ENCODE measurements at regions not wholly inside any gene's neighbourhood (a gene's known extent, or its start where the extent isn't known, plus 50 kb on each side); places are given as distances from the start of the nearest gene placed in this dataset.

DNA sequence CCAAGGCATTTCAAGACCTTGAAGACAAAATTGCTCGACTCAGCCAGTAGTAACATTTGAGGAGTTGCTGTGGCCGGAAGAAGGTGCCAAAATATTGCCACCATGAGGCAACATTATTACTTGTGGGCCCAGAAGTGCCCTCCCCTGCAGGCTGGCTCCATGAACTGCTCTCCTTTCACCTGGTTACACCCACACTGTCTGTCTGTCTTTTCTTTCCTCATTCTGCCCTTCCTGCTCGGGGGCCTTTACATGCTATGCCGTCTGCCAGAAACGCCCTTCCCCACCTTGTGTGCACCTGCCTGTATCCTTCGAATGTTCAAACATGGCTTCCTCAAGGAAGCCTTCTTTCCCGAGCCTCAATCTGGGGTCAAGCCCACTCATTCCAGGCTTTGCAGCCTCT lies 224.2 kb upstream of the DIO3 start:
- DNase-seq, result no peak

DNA sequence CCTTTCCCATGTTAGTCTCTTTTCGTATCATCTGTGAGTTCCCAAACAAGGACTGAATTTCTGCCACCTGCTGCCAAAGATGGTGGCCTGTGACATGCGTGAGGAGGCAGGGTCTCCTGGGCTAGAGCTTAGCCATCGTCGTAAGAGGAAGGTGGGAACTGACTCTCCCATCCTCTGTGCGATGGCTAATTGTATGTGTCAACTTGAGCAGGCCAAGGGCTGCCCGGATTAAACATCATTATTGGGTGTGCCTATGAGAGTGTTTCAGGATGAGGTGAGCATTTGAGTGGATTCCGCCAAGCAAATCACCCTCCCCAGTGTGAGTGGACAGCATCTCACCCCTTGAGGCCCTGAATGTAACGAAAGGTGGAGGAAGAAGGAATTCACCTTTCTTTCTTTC lies 220.7 kb upstream of the DIO3 start:
- no peak for DNase-seq

DNA sequence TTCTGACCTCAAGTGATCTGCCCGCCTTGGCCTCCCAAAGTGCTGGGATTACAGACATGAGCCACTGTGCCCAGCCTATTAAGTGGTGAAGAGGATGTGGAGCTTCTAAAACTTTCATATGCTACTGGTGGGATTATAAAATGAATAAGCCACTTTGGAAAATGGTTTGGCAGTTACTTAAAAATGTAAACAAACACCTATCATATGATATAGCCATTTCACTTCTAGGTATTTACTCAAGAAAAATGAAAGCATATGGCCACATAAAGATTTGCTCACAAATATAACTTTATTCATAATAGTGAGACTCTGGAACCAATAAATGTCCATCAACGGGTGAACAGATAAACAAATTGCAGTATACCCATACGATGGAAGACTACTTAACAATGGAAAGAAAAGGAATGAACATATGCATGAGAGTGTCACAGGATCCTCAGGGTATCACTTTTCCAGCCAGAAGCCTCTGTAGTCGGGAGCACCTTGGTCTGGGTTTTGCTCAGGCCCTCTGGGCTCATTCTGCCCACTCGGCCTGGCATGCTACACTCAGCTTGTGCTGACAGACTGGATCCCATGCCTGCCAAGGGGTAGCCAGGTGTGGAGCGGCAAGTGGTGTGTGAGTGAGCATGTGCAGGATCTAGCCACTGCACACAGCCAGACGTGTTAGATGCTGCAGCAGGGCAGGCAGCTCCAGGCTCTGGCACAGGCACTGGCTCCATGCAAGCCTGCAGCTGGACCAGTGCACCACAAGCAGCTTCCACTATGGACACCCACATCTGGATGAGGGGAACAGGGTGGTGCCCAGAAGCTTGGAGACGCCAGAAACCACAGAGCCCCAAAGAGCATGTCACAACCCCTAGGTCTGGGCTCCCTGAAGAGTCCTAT lies 213.2 kb upstream of the DIO3 start:
- no peak for DNase-seq

DNA sequence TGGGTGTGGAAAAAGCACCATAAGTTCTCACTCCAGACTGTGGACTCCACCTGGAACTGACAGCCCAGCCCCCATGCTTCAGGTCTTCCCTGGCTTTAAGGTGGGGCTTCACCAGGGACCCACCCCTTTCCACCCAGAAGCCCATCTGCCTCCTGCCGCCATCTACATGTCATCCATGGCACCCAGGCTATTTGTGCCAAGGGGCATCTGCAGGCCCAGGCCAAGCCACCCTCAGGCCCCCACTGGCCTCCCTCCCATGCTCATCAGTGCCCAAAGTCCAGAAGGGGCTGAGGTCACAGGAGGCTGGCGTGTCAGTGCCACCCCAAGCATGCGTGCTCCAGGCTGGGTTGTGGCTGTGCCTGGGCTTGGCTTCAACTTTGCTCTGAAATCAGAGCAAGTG lies 212.2 kb upstream of the DIO3 start:
- no peak for DNase-seq

DNA sequence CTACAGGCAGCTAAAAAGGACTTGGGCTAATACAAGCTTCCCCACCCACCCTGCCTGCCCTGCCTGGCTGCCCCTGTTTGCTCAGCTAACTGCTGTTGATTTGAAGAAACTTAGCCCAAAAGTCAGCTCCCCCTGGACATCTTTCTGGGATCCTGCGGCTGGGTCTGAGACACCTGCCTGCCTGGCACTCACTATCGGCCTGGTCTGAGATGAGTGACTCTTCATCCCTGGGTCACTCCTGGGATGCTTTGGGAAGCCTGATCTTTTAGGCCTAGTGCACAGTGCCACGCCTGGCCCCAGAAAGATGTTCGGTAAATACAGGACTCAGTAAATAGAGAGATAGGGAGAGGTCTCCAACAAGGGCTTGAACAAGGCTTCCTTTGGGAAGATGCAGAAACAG lies 211.3 kb upstream of the DIO3 start:
- DNase-seq, result no peak

DNA sequence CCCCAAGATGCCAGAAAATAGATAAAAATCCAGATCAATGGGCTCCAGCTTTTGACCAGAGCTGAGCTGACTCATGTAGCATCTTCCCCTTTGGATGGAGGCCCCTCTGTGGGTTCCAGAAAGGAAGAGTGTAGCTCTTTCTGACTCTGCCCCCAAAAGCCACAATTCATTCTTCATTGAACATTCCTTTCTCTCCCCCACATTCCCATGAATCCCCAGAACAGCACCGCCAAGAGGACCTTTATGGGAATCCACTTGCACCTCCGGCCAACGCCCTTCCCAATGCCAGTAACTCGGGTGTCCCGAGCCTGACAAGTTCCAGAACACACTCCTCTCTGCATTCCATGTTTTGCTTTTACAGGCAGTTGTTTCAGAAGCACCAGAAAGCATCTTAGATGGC lies 210.6 kb upstream of the DIO3 start:
- DNase-seq, result no peak

DNA sequence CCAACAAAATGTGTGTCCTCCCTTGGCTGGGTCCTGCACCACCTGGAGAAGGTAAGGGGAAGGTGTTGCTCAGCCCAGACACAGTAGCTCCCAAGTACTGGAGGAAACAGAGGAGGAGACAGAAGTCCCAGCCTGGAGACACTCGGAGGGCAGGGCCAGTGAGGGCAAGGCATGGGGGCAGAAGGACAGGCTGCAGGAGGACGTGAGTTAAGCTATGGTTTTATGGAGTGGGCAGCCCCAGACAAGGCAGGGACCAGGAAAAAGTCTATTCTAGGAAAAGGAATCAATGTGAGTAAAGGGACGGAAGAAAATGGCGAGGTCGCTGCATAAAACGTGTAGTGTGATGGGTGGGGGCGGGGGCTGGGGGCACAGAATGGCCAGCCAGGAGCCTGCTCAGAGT lies 210.1 kb upstream of the DIO3 start:
- DNase-seq, result no peak

DNA sequence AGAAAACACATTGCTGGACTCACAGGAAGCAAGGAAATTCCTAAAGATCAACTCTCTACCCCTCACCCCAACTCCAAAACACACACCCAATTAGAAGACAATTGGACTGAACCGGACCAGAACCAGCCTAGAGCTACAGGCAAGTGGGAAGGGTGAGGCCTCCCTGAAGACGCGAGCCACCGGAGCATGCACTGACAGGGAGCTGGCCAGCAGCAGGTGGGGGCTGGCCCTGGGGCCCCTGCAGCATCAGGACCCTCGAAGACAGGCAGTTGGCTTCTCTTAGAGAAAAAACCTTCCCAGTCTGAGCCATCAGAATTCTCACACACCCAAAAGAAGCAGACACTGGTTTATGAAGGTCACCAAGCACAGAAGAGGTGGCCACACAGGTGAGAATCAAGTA lies 209.5 kb upstream of the DIO3 start:
- DNase-seq, result no peak

DNA sequence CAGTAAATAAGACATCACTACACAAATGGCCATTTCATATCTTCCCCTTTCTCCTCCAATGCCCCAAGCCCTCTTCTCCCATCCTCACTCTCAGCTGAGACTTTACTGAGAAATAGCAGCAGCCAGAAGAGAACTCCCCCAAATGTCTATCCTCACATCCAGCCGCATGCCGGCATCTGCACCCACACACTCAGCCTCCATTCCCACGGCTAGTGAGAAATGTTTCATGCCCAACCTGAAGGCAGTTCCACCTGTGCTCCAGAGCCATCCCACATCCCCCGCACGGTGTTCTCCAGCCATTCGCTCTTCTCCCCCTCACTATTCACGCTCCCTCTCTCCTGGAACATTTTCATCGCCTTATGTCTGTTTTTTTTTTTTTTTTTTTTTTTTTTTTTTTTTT lies 208.7 kb upstream of the DIO3 start:
- no peak for DNase-seq

DNA sequence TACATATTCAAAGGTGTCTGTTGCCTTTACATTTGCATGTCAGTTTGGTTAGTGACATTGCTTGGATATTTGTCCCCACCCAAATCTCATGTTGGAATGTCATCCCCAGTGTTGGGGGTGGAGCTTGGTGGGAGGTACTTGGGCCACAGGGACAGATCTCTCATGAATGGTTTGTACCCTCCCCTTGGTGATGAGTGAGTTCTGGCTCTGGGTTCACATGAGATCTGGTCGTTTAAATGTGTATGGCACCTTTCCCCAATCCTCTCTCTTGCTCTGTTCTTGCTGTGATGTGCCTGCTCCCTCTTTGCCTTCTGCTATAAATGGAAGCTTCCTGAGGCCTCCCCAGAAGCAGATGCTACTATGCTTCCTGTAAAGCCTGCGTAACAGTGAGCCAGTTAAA lies 207.9 kb upstream of the DIO3 start:
- no peak for DNase-seq

DNA sequence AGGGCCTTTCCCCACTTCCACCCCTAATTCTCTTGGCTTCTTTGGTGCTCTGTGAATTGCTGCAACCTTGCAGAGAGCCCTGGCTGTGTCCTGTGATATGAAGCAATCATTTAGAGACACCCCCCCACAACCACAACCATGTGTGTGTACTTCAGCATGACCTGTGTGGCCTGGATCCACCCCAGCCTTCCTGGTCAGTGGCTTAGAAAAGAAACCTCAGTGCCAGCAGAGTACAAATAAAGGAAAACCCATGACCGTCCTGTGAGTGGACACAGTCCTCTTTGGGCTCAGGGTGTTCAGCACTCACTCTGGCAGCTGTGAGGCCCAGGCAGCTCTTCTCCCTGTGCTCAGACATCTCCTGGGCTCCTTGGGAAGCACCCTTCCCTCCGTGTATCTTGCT lies 206.6 kb upstream of the DIO3 start:
- DNase-seq, result no peak

DNA sequence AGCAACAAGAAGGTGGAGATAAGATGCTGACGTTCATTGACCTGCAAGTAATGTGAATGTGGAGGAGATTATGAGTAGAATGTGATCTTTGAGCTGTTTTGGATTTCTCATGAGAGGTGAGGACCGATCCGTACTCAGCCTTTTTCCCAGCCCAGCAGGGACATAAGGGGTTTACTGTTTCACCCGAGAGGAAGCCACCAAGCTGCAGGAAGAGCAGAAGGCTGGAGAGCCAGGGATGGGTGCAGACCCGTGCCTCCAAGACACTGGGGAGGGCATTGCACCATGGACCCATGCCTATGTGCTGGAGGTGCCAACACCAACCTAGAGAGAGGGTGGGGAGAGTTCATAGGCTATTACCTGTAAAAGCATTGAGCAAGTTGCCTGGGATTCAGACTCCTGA lies 206.0 kb upstream of the DIO3 start:
- no peak for DNase-seq

DNA sequence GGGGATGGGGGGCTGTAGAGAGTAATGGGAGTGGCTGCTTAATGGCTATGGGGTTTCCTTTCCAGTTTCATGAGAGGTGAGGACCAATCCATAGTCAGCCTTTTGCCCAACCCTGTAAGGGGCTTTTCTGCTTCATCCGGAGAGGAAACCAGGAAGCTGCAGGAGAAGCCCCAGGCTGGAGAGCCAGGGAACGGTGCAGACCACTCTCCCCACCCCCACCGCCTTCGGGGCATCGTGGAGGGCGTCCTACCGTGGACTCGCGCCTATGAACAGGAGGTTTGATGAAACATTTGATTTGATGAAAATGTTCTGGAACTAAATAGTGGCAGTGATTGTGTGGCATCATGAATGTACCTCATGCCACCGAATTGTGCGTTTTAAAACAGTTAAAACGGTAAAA lies 204.3 kb upstream of the DIO3 start:
- DNase-seq, result no peak

DNA sequence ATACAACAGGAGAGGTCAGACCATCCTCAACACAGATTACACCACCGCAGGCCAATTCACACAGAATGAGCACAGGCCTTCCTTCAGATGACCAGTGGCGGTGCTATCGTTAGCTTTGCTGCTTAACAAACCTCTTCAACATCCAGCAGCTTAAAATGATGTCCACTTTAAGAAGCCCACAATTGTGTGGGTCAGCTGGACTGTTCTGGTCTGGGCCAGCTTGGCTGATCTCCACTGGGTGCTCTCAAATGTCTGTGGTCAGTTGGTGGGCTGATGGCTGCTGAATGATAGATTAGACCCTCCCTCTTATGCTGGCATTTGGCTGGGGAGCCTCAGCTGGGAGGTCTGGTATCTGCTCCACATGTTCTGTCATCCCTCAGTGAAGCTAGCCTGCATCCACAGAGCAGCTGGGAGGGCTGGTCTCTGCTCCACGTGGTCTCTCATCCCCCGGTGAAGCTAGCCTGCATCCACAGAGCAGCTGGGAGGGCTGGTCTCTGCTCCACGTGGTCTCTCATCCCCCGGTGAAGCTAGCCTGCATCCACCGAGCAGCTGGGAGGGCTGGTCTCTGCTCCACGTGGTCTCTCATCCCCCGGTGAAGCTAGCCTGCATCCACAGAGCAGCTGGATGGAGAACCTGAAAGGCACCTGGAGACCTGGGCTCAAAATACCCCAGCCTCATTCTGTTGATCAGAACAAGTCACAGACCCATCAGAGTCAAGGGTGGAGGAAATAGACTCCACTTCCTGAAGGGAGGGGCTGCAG lies 203.6 kb upstream of the DIO3 start:
- DNase-seq, result no peak

DNA sequence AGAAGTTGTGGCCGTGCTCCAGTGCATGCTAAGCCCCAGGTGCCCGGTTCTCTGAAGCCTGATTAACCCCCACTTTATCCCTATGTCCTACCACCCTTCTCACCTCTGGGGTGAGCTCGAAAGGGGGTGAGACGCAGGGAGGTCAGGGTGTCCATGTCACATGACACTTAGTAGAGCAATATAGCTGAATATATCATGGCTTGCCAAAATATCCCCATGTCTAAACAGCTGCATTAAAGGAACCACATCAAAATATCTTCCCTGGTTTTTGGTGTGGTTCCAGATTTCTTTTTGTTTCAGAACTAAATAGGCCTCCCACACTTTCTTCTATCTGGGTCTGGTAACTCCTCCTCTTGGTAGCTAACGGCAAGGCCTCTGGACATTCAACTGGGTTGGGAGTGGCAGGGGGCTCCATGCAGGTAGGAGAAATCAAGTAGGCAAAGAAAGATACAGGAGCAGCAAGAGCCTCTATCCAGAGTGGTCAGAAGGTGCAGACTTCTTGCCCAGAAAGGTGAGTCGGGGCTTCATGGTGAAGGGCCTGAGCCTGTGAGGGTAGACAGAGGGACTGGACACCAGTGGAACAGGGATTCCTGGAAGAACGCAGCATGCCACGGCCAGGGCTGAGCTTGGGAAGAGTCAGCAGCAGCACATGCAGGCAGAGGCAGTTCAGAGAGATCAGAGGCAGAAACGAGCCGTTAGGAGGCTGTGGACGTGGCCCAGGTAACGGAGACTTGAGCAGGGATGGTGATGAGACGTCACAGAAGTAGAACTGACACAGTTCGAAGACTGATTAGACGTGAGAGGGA lies 202.8 kb upstream of the DIO3 start:
- no peak for DNase-seq

DNA sequence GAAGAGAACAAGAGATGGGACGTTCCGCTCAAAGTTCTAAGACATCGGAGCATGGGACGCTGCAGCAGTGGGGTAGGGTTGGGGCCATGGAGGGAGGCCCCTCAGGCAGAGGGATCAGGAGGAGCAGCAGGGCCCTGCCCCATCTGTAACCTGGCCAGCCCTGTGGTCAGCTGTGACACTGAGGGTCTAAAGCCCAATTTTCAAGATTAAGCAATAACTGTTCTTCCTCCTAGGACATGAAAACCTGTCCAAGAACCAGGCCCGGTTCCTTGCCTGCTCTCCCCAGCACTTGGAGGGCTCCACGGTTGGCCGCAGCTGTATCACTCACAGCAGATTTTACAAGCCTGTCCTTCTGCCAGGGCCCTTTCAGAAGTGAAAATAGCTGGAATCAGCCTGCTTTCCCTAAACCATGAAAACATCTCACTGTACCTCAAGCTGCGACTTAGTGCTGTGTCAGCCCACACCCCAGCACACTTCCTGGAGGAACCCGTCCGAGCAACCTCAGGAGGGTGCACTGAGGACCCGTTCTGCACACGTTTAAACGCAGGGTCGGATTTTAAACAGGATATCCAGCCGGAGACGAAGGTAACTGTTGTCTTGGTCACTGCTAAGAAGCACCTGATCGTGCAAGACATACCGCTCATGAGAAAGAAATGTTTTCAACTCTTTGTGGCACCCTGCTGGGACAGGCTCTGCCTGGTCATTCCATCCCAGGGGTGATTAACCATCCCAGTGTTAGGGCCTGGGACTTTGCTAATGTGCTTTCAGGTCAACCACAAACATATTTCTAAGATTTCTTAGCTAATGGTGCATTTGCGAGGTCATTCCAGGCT lies 201.9 kb upstream of the DIO3 start:
- DNase-seq, result no peak

DNA sequence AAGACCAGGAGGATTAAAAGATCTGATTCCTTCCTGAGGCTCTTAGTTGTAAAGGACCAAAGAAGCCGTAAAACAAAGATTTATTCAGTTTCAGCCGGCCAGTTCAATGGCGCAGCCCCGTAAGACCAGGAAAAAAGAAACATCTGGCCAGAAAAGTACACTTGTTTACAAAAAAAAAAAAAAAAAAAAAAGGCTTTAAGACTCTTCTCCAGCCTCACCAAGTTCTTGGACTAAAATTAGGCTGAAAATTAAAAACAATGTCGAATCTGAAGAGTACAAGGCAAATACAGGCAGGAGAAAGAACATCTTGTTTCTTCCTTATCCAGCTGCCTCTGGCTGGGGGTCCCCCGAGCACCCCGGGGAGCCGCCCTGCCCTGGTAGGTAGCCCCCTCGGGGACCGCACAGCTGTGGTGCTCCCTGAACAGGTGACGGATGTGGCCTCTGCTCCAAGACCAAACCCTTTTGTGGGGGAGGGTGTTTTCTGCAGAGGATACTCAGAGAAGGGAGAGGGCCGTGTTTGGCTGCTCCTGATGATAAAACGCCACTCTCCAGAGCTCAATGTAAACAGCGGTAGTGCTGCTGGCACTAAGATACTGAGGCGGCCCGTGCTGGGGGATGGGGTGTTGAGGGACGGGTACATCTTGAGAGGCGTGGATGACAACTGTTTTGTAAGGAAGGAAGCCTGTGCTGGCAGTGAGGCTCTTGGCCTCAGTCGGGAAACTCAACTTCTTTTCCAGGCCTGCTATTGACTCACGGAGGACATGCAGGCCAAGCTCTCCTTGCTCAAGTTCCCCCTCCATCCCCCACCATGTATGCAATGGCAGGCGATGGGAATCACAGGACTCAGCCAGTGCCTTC lies 201.0 kb upstream of the DIO3 start:
- DNase-seq, result no peak

DNA sequence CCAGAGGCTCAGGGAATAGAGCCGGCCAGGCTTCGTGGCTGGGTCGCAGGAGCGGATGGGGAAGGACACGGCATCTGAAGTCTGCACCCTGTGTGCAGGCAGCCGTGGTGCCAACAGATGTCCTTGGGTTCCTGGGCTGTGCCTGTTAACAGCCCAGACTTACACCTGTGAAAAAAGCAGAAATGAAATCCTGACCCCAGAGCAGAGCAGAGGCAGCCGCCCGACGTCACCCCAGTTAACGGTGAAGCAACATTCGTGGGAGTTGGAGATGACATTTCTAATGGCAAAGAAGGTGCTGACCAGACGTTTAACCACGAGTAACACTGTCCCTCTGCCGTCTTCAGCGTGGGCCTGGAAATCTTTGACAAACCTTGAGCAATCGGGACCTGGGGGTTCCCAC lies 200.3 kb upstream of the DIO3 start:
- no peak for DNase-seq

DNA sequence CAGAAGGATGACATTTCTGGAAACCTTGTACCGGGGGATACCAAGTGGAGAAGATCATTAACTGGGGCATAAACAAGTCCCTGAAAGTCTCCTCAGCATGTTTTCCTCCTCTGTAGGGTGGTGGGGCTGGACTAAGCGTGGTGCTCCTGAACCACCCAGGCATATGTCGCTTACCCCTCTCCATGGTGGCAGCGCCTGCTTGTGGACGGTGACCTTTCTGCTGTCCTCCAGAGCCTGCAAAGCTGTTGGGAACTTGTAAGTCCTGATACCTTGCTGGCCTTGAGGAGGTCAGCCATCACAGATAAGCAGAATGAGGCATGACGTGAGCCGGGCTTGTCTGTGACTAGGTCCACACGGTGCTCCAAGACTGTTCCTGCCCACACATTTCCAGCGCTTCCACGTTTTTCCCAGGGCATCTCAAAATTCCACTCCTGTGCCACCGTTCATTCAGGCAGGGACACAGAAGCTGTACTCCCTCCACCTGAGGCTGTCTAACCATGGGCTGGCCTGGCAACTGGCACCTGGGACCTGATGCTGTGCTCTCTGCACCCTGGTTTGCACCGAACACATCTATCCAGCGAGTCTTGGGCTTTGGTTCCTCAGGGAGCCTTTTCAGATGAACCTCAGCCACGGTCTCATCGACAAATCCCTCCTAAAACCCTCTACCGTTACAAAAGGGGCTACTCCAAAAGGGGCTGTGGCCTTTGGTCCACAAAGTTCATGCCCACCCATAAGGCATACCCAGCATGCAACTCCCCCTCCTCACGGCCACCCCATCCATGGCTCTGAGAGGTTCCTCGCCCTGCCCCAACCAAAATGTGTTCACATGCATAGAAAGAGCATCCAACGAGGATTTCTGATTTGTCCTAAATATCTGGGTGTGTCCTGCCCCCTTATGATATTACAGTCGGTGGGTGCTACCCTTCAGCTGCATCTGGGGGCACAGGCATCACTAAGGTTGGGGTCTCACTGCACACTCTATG lies 199.6 kb upstream of the DIO3 start:
- DNase-seq, result no peak

DNA sequence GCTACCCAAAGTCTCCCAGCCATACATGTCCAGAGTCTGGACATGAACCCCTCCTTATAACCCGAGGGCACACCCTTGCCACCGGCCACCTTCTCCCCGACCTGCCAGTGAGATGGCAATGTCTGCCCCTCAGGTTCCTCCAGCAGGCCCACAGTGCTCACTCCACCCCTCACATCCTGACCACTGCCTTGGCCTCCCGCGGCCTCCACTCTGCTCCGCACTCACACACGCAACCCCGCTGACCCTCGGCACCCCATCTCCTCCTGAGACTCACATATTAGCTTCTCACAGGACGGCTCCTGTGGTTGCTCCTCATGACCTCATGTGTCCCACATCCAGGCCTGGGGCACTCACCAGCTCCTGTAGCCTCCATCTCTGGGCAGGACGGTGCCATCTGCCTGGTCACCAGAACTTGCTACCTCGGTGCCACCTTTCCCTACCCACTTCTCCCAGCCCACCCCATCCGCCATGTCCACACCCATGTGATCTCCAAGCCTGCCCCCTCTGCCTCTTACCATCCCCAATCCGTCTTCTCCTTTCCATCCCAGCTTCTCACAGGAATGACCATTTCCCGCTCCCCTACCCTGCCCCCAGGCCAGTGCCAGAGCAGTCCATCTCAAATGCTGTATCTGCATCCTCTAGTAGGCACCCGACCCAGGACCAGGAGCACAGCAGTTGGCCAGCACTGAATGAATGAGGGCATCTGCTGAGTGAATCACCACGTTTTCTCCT lies 198.6 kb upstream of the DIO3 start:
- DNase-seq, result no peak
